Inflammatory macrophage treated with lipopolysaccharide for 4 hours (primary cell): ENCODE measurements at regions not wholly inside any gene's neighbourhood (a gene's known extent, or its start where the extent isn't known, plus 50 kb on each side); places are given as distances from the start of the nearest gene placed in this dataset.
"Not testable (repeated sequence)": the region's sequence is repeated elsewhere in the genome, so short reads cannot be mapped to it uniquely, and the experiment has no call there.

Source experiments
- DNase-seq: peaks from one replicate; pipeline ENCODE4 v3.0.0-alpha.2; 2020

DNA sequence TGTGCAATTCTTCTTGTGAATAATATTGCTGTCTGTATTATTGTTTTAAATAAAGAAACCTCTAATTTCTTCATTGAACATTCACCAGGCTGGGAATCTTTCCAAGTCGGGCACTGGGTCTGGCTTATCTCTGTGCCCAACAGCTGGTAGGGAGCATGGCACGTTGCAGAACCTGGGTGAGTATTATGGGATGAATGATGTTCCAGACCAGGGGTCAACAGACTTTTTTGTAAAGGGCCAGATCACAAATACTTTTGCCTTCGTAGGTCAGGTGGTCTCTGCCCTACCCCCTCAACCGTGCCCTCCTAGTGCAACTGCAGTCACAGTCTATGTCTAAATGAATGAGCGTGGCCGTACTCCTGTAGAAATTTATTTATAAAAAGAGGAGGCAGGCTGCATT, 81.6 kb upstream of the FOXQ1 start:
- DNase-seq: no peak

DNA sequence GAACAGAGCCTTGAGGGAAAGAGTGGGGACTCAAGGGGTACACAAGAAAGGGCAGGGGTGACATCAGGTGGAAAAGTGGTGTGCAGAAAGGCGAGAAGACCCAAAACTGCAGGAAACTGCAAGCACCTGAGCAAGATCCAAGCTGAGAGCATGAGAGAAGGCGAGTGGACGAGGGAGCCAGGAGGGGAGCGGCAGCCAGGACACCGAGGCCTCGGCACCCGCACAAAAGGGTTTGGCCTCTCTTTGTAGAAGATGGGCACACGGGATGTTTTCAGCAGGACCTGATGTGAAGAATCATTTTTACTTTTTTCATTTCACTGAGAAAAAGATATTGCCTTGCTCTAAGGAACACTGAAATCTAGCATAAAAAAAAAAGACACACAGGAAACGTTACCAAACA, 82.1 kb upstream of the FOXQ1 start:
- no peak for DNase-seq

DNA sequence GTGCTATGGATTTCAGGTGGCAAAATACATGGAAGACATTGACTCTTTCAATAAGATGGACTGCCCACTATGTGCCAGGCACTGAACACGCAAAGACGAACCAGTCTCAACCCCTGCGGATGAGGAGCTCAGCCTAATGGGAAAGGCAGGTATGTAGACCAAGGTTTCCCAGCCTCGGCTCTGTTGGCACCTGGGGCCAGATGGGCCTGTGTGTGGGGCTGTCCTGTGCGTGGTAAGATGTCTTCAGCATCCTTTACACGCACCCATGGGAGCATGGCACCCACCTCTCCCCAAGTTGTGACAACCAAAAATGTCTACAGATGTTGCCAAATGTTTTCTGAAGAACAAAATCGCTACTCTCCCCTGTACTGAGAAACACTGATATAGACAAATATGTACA, 82.6 kb upstream of the FOXQ1 start:
- DNase-seq: no peak

DNA sequence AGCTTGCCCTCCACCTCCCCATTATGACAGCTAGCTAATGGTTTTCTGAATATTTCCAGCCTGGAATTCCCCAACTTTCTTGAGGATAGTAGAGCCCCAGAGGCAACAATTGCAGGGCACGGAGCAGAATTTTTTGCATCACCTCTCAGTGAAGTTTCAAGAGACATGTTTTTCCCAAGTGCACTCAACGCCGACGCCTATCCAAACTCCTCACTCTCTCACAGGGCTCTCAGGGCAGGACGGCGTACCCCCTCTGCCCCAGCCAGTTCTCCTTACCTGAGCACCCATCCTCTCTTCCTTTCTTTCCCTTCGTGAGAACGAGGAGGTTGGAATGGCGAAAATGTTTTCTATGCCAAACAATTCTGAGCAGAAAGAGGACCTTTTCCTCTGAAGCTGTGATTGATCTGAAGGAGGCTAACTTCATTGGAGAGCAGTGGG, 83.1 kb upstream of the FOXQ1 start:
- no peak for DNase-seq

DNA sequence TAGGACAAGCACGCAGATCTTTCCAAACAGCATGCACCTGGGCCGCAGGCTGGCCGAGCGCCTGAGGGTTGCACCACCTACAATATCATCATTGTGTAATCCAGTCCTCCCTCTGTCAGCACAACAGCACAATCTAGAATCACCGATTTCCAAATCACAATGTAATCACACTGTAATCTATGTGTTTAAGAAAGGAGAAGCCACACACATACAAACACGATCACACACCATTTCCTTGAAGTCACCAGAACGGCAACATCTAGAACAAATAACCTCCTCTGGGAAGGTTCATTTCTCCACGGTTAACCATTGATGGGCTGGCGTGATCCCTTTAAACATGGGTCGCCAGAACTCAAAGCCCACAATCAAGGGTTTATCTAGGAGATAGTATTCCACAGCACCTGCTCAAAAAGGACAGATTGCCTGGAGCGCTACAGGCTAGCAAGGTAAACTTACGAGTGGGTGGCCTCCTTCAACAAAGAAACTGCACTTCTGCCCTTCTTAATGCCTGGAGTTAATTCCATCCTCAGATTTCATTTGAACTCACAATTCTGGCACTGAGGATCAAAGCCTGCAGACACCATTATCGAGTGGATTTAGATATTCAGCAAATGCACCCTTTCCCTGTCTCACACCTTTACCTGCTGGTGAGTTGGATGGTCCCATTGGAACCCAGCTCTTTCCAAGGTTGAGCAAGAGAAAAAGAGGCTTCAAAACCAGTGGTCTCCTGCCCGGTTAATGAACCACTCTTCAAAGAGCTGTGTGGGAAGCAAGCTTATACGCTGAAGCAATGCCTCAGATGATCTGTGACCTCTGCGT, 83.8 kb upstream of the FOXQ1 start:
- no peak for DNase-seq

DNA sequence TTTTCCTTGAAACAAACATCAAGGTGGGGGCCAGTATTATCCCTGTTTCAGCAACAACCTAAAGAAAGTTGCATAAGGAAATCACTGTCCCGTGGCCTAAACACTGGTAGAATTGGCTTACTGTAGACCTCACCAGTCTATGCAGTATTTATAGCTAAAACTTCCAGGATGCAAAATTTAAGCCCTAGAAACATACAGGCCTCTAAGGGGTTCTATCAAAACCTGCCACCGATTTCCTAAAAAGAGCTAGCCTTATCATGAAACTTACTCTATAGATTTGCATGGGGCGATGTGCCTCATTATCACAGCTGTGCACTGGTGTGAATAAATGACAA, 84.3 kb upstream of the FOXQ1 start:
- DNase-seq: no peak

DNA sequence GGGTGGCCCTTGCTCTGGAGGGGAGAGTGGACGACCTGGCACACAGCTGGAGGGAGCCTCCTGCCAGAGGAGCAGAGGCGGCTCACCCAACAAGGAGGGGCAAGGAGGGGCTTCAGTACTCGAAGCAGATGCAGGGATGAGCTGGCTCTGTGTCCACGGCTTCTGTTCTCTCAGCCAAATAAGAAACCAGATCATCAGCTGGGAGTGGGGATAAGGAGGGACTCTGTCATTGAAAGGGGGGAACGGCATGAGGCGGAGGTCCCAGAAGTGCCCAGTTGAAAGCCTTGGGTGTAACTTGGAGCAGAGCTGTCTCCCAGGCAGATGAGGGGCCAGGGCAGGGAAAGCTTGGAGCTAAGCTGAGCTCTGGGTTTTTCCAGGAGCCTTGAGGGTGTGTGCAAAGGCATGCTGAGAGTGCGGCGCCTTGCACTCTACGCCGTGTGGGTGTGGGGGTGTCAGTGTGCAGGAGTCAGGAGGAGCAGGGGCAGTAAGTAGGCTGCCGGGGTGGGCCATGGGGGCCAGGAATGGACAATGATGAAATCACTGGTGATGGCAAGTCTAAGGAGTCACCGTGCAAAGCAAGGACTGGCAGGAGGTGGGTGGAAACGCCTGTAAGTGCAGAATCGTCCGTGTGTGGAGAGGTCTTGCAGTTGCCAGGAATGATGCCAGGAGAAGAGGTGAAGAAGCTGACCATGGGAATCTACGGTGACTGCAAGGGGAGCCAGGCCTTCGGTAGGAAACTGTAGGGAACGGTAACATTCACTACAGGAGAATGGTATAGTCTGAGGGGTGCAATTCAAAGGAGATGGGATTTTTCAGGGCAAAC, 85.4 kb upstream of the FOXQ1 start:
- no peak for DNase-seq

DNA sequence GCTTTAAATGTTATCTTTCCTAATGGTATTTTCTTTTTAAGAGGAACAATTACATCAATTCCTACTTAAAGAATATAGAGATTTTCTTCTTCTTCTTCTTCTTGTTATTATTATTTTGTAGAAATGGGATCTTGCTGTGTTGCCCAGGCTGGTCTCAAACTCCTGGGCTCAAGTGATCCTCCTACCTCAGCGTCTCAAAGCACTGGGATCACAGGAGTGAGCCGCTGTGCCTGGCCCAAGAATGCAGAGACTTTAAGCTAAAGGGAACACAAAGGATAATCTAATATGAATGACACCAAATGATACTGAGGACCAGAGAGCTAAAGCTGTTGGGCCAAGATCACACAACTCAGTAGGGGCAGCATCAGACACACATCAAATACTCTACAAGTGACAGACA, 87.4 kb upstream of the FOXQ1 start:
- no peak for DNase-seq

DNA sequence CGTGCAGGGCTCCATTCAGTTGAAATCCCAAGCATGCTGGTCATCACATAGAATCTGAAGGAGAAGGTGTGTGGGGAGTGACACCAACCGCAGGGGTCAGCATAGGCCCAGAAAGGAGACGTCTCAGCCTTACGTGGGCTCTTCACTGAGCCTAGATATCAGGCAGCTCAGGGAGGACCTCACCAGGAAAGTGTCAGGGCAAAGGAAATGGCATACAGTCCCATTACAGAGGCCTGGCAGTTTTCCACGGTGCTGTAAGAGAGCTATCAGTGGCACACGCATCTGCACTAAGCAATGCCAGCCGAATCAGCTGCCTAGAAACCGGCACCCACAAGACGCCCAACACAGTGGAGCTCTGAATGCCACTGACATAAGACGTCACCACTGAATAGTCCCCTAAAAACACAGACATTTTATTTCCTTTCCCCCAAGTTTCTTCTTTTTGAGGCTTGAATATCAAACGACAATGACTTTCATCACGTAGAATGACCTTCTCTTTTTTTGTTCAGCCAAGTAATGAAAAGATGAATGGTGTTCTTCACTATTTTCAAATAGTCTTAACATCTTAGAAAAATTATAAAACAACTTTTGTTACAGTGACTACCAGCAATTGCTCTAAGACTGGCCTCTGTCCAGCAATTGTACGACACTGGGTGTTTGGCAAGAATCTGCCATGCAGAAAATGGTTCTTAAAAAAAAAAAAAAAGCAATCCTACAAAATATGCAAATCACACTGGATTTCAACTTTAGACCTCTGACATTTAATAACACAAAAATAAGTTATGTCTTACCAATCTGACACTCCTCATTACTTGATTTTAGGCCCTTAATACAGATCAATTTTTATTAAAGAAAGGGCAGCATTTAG, 88.9 kb upstream of the FOXQ1 start:
- DNase-seq: no peak

DNA sequence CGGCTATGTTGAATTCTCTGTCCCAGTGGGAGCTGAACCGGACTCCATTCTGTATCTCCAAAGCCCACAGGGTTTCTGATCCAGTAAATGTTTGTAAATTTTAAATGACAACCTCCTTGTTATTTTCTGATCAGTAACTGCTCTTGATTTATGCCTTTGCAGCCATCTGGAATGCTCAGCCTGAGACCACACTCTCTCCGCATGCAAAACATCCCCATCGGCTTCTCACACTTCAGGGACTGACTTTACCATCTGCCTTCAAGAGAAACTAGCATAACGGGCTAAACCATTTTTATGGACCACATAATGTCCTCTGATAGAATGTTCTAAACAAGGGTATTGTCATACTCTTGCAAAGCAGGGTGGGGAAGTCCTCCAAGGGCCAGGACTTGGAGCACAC, 94.5 kb upstream of the FOXQ1 start:
- no peak for DNase-seq

DNA sequence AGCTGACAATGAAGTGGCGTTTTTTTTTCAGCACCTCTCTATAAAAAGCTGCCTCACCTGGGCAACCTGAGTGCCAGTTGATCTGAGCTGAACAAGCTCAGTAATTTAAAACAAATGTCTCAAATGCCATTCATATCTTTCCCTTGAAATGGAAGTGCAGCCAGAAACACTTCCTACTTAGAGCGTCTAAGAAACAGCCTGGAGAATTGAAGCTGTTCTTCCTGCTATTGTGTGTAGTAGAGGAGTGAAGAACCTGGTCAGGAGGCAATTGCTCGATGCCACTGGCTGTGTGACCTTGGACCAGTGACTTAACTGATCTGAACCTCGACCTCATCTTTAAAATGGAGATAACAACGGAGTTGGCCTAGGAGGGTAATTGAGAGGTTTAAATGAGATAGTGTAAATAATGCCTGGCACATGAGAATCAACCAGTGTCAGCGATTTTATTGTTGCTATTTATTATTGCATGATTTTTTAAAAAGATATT, 95.4 kb upstream of the FOXQ1 start:
- no peak for DNase-seq

DNA sequence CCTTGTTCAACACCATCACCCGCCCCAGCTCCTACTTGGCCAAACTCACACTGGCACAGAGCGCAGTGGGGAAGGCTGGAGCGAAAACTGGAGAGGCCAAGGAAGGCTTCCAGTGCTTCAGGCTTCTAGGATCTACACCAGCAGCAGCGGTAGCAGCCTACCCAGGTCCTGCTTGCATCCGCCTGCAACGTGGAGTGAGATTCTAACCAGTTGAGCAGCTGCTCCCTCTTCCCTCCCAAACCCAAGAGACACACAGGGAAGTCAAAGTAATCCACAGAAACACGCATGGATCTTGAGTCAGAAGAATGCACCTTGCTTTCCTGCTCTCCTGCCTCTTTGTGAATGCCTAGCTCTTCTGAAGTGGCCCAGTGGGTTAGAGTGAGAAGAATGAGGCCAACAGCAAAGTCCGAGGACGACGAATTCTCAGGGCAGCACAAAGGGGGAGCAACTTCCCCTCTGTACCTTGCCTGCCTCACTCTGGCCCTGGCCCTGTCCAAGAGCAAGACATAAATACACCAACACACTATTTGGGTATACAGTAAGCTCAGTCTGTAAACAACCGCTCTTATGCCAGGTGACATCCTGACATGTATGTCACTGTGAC, 95.9 kb upstream of the FOXQ1 start:
- no peak for DNase-seq

DNA sequence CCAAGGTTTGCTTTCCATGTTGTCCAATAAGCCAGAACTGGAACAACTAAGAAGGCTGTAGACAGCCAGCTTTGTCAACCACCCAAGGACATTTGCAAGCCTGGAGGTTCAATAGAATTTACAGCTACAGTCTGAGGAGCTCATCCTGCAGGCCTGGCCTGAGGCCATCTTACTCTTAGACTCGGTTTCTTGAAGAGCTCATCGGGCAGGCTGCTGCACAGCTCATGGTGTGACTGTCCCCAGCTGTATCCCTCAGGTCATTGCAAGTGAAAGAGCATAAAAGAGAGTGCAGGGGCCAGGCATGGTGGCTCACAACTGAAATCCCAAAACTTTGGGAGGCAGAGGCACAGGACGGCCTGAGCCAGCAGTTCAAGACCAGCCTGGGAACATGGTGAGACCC, 96.9 kb upstream of the FOXQ1 start:
- no peak for DNase-seq

DNA sequence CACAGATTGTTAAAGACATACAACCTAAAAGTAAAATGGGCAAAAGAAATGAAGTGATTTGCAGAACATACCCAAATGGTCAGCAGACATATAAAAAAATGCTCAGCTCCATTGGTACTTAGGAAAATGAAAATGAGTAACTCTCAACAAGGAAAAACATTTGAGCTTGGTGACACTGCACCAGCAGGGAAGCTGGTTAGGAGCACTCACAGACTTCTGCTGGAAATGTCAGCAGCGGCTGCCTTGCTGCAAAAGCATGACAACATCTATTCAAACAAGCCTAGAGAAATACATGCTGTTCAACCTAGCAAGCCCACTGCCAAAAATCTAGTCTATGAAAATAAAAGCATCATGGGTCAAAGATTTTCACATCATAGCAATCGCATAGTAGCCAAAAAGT, 99.0 kb upstream of the FOXQ1 start:
- DNase-seq: no peak

DNA sequence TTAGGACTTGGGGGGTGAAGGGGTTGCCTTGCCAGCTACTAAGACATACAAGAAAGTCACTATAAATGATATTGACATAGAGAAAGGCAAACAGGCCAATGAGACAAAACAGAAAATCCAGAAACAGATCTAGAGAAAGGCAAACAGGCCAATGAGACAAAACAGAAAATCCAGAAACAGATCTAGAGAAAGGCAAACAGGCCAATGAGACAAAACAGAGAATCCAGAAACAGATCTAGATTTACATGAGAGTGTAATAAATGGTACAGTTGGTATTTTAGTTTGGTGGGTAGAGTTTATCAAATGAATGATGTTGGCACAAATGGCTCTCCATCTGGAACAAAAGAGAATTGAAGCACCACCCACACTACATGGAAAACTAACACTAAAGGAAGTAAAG, 99.8 kb upstream of the FOXQ1 start:
- not testable (repeated sequence) for DNase-seq

DNA sequence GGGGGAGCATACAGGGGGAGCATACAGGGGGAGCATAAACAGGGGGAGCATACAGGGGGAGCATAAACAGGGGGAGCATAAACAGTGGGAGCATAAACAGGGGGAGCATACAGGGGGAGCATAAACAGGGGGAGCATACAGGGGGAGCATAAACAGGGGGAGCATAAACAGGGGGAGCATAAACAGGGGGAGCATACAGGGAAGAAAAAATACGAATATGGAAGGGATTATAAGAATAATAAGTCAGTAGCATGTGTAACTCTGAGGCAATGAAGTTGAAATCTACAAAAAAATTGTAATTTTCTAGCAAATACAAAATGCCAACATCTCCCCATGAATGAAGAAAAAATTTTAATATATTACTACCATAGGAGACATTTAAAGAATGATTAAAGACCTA, 101.3 kb upstream of the FOXQ1 start:
- DNase-seq: not testable (repeated sequence)

DNA sequence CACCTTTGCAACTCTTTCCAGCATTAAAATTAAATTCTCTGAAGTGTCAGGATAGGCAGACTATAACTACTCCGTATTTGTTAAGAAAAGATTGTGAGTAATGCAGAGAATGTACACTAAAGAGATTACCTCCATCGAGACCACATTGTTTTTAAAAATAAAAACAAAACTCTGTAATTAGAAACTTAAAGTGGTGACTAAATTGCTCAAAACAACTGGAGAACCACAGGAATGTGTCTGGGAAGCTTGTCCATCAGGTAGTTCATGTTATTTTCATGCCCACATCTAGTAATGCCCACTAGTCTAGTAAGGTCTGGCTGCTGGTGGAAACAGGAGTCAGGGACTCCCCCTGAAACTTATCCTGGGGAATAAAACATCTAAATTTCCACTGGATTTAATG, 103.0 kb upstream of the FOXQ1 start:
- DNase-seq: no peak

DNA sequence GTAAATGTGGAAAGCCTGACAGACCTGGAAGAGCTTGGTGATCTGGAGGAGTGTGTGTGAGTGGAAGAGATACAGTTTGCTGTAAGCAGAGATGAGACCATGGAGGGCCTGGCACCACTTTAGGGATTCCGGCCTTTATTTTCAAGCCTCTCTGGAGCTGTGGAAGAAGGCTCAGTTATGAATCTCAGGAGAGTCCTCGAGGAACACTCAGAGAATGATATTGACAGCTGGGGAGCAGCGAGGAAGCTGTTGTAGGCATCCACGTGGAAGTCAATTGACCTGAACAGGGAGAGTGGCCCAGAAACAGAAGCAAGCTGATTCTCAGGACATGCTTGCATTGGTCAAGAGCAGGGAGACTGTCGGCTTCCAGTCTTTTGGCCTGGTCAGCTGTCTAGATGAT, 108.4 kb upstream of the FOXQ1 start:
- DNase-seq: no peak

DNA sequence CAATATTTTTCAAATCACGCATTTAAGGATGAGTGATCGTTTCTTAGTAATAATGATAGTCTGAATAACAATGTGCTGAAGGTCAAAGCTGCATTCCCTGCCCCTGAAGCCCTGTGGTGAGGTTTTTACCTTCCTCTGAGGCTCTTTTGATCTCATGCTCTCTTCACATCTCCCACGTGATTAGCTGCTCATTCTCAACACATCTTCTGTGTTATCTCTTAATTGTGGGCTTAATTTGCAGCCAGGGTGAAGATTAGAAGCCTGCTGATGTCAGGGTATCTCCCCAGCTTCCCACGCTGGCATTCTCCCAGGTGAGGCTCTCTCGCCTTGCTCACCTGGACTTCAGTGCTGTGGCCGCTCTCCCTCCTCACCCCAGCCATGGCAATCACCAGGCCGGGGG, 109.7 kb upstream of the FOXQ1 start:
- DNase-seq: no peak

DNA sequence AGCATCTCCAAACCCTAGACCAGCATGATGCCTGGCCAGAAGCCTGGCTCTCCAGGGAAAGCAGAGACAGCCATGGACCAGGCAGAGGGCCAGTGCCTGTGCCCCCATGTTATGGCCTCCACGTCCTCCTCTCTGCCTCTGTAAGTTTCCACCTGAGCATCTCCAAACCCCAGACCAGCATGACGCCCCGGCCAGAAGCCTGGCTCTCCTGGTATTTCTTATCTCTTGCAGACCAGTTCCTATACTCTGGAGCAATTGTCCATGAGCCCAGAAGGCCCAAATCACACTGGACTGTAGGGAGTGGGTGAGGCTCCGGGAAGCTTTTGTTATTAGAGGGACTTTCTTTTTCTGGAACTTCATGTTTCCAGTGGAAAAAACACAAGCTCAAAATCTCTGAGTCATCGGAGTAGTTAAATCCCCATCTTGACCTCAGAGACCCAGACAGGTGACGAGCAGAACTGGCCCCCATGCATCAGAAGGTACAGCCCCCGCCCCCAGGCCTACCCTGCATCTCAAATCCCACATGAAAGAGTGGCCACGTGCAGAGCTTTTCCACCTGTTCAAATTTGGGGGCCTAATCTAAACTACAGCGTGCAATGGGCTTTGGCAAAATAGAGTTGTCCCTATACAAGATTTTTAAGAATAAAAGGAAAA, 110.2 kb upstream of the FOXQ1 start:
- no peak for DNase-seq

DNA sequence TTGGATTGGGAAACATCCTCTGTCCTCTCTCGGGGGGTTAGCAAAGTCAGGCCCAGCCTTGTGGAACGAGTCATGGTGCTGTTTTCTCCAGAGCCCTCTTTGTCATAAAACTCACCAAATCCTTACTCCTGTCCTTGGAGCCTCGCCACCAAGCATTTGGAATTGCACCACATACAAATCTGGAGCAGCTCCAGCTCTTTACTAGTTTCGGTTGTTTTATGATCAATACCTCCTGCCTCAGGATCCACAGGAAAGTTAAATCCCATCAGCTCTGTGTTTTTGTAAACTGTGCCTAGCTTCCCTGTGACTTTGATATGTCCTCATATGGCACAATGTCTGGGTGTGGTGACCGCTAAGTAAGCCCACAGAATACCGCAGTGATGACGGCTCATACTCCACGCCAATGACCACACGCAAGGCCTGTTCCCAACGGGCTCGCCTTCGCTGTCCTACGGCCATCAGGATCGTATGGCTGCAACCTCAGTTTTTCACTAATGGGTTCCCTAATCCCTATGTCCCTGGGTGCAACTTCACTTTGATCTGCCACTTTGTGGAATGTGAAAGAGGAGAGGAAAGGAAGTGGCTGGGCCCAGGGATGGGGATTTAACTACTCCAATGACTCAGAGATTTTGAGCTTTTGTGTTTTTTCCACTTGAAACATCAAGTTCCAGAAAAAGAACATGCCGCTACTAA, 111.3 kb upstream of the FOXQ1 start:
- no peak for DNase-seq

DNA sequence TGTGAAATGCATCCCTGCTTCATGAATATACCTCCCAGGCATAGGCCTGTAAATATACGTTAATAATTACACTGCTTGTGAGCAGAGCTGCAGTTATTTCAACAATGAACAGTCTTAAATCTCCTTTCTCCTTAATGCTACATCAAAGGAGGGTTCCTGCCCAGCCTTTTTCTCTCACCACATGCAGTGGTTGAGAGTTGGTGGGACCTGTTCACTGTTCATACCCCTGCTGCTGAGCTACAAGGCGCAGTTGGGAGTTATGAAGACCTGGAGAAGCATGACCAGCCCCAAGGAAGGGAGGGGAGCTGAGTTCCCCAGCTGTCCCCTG, 111.9 kb upstream of the FOXQ1 start:
- DNase-seq: no peak
